Epithelial cell of prostate (primary cell): ENCODE measurements at regions not wholly inside any gene's neighbourhood (a gene's known extent, or its start where the extent isn't known, plus 50 kb on each side); places are given as distances from the start of the nearest gene placed in this dataset.

Experiments used
- DNase-seq: peaks from one replicate; pipeline ENCODE4 v3.0.0-alpha.2; 2011; ENCODE audit warnings: low read depth, low spot score
- H3K27ac ChIP-seq: fragments of 450-650 bp; 2 replicates; pipeline ENCODE4 v1.5.1; 2017; ENCODE audit warnings: mild to moderate bottlenecking

- H3K27ac ChIP-seq: no peak overlapping the region
- DNase-seq: no peak
Observed at GRCh38 chr2:13877571-13877970, 754.9 kb upstream of the LRATD1 start.

GRCh38 chr2:13884291-13884976, 748.1 kb upstream of the LRATD1 start:
- DNase-seq: no peak
- H3K27ac ChIP-seq: no peak overlapping the region

GRCh38 chr2:13901526-13901925, 731.0 kb upstream of the LRATD1 start:
- no peak overlapping the region for H3K27ac ChIP-seq
- DNase-seq: no peak

GRCh38 chr2:13905831-13906230, 726.7 kb upstream of the LRATD1 start:
- DNase-seq: no peak
- H3K27ac ChIP-seq: no peak overlapping the region

- DNase-seq: no peak
- no peak overlapping the region for H3K27ac ChIP-seq
Observed at GRCh38 chr2:13916066-13916465, 716.5 kb upstream of the LRATD1 start.

- no peak for DNase-seq
- H3K27ac ChIP-seq: no peak overlapping the region
Observed at GRCh38 chr2:13917958-13918357, 714.6 kb upstream of the LRATD1 start.

GRCh38 chr2:13919981-13920382, 712.5 kb upstream of the LRATD1 start:
- peak; percentile 27 for DNase-seq

GRCh38 chr2:13921245-13921644, 711.3 kb upstream of the LRATD1 start:
- H3K27ac ChIP-seq: no peak overlapping the region
- no peak for DNase-seq

More at GRCh38 chr2:13919981-13920382, 712.5 kb upstream of the LRATD1 start:
- H3K27ac ChIP-seq: peak overlapping the region; percentile 9

- H3K27ac ChIP-seq: no peak overlapping the region
- no peak for DNase-seq
Observed at GRCh38 chr2:13923823-13924222, 708.7 kb upstream of the LRATD1 start.

GRCh38 chr2:13942111-13942510, 690.4 kb upstream of the LRATD1 start:
- no peak for DNase-seq
- H3K27ac ChIP-seq: no peak overlapping the region

GRCh38 chr2:13950761-13951160, 681.8 kb upstream of the LRATD1 start:
- DNase-seq: no peak
- H3K27ac ChIP-seq: no peak overlapping the region

GRCh38 chr2:13968811-13969210, 663.7 kb upstream of the LRATD1 start:
- H3K27ac ChIP-seq: no peak overlapping the region
- DNase-seq: no peak

- no peak for DNase-seq
- no peak overlapping the region for H3K27ac ChIP-seq
Observed at GRCh38 chr2:13986119-13986720, 646.3 kb upstream of the LRATD1 start.

GRCh38 chr2:13996527-13996926, 636.0 kb upstream of the LRATD1 start:
- no peak for DNase-seq
- H3K27ac ChIP-seq: no peak overlapping the region

- no peak for DNase-seq
Observed at GRCh38 chr2:14011190-14011589, 621.3 kb upstream of the LRATD1 start.

GRCh38 chr2:14015113-14015630, 617.3 kb upstream of the LRATD1 start:
- no peak overlapping the region for H3K27ac ChIP-seq
- DNase-seq: no peak

More at GRCh38 chr2:14011190-14011589, 621.3 kb upstream of the LRATD1 start:
- no peak overlapping the region for H3K27ac ChIP-seq

- peak; percentile 12 for DNase-seq
- no peak overlapping the region for H3K27ac ChIP-seq
Observed at GRCh38 chr2:14016289-14016955, 616.1 kb upstream of the LRATD1 start.

- DNase-seq: no peak
- no peak overlapping the region for H3K27ac ChIP-seq
Observed at GRCh38 chr2:14018620-14019019, 613.9 kb upstream of the LRATD1 start.

- no peak overlapping the region for H3K27ac ChIP-seq
- no peak for DNase-seq
Observed at GRCh38 chr2:14023558-14023957, 609.0 kb upstream of the LRATD1 start.

GRCh38 chr2:14039134-14039533, 593.4 kb upstream of the LRATD1 start:
- no peak for DNase-seq
- H3K27ac ChIP-seq: no peak overlapping the region

- no peak overlapping the region for H3K27ac ChIP-seq
- no peak for DNase-seq
Observed at GRCh38 chr2:14047491-14047890, 585.0 kb upstream of the LRATD1 start.
